ENCODE measurements at regions not wholly inside any gene's neighbourhood (a gene's known extent, or its start where the extent isn't known, plus 50 kb on each side); places are given as distances from the start of the nearest gene placed in this dataset.

DNA sequence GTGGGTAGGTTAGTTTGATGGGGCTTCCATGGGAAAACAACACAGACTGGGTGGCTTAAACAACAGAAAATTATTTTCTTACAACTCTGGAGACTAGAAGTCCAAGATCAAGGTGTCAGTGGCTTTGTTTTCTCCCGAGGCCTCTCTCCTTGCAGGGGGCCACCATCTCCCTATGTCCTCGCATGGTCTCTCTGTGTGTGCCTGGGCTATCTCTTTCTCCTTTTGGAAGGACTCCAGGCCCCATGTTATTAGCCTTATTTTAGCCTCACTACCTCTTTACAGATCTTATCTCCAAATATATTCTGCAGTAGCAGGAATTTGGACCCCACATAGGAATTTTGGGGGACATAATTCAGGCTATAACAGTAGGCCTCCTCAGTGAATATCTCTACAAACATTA, 372.7 kb upstream of the FAT3 start:
- Histone ChIP-seq H3K36me3 (ENCODE audit: control insufficient read depth in 2 of 2, insufficient read depth in 1 of 2, low read length in 2 of 2) (no peaks in the 10 kb centered on the region), H3K4me3 (ENCODE audit: low read depth, low read length) (no peak overlapping the region), H3K4me1 (ENCODE audit: control insufficient read depth, insufficient read depth, low read length) (no peaks in the 10 kb centered on the region), H3K27ac (ENCODE audit: extremely low read depth, low read depth, low read length) (no peak overlapping the region), H3K9me3 (ENCODE audit: control insufficient read depth, insufficient read depth, low read depth, low read length) (no peaks in the 10 kb centered on the region)
- ChIA-PET POLR2A (no interaction called here), CTCF (no interaction called here)
- TF ChIP-seq ZNF138 (tag by site-specific recombination; IDR thresholded peaks at IDR 0.05; ENCODE audit: borderline replicate concordance): no peak
- TF ChIP-seq KLF9 (tag by site-specific recombination; IDR thresholded peaks at IDR 0.05; ENCODE audit: low read depth): no peak
- TF ChIP-seq ZNF785 (tag by site-specific recombination; IDR thresholded peaks at IDR 0.05): no peak
- no peak for TF ChIP-seq ZNF174 (tag by site-specific recombination; IDR thresholded peaks at IDR 0.05)
- no peak for TF ChIP-seq ZNF791 (tag by site-specific recombination; IDR thresholded peaks at IDR 0.05)
- no peak for TF ChIP-seq ZNF776 (tag by site-specific recombination; IDR thresholded peaks at IDR 0.05; ENCODE audit: borderline replicate concordance)
- no peak for TF ChIP-seq ZNF433 (tag by site-specific recombination; IDR thresholded peaks at IDR 0.05; ENCODE audit: low read depth)
- TF ChIP-seq ZNF549 (tag by site-specific recombination; IDR thresholded peaks at IDR 0.05): no peak
- TF ChIP-seq, protein P1, sequence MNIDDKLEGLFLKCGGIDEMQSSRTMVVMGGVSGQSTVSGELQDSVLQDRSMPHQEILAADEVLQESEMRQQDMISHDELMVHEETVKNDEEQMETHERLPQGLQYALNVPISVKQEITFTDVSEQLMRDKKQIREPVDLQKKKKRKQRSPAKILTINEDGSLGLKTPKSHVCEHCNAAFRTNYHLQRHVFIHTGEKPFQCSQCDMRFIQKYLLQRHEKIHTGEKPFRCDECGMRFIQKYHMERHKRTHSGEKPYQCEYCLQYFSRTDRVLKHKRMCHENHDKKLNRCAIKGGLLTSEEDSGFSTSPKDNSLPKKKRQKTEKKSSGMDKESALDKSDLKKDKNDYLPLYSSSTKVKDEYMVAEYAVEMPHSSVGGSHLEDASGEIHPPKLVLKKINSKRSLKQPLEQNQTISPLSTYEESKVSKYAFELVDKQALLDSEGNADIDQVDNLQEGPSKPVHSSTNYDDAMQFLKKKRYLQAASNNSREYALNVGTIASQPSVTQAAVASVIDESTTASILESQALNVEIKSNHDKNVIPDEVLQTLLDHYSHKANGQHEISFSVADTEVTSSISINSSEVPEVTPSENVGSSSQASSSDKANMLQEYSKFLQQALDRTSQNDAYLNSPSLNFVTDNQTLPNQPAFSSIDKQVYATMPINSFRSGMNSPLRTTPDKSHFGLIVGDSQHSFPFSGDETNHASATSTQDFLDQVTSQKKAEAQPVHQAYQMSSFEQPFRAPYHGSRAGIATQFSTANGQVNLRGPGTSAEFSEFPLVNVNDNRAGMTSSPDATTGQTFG (tag by site-specific recombination; IDR thresholded peaks at IDR 0.05; ENCODE audit: borderline replicate concordance): no peak
- TF ChIP-seq PRDM1 (tag by site-specific recombination; IDR thresholded peaks at IDR 0.05): no peak
- no peak for TF ChIP-seq ZNF830 (tag by site-specific recombination; IDR thresholded peaks at IDR 0.05; ENCODE audit: low read depth)
- TF ChIP-seq, protein P2, sequence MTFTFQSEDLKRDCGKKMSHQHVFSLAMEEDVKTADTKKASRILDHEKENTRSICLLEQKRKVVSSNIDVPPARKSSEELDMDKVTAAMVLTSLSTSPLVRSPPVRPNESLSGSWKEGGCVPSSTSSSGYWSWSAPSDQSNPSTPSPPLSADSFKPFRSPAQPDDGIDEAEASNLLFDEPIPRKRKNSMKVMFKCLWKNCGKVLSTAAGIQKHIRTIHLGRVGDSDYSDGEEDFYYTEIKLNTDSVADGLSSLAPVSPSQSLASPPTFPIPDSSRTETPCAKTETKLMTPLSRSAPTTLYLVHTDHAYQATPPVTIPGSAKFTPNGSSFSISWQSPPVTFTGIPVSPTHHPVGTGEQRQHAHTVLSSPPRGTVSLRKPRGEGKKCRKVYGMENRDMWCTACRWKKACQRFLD (tag by site-specific recombination; IDR thresholded peaks at IDR 0.05): no peak
- no peak for TF ChIP-seq BCL11A (tag by site-specific recombination; IDR thresholded peaks at IDR 0.05; ENCODE audit: low read depth)
- TF ChIP-seq, protein P3, sequence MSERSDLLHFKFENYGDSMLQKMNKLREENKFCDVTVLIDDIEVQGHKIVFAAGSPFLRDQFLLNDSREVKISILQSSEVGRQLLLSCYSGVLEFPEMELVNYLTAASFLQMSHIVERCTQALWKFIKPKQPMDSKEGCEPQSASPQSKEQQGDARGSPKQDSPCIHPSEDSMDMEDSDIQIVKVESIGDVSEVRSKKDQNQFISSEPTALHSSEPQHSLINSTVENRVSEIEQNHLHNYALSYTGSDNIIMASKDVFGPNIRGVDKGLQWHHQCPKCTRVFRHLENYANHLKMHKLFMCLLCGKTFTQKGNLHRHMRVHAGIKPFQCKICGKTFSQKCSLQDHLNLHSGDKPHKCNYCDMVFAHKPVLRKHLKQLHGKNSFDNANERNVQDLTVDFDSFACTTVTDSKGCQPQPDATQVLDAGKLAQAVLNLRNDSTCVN (tag by site-specific recombination; optimal IDR thresholded peaks at IDR 0.05): no peak
- TF ChIP-seq ZNF529 (tag by site-specific recombination; IDR thresholded peaks at IDR 0.05; ENCODE audit: insufficient replicate concordance): no peak
- TF ChIP-seq ZNF585B (tag by site-specific recombination; IDR thresholded peaks at IDR 0.05): no peak
- no peak for TF ChIP-seq ZBTB1 (tag by site-specific recombination; IDR thresholded peaks at IDR 0.05)
- TF ChIP-seq ZFHX2 (tag by site-specific recombination; conservative IDR thresholded peaks at IDR 0.05): no peak
- no peak for TF ChIP-seq EGR2 (tag by site-specific recombination; IDR thresholded peaks at IDR 0.05; ENCODE audit: low read depth)

DNA sequence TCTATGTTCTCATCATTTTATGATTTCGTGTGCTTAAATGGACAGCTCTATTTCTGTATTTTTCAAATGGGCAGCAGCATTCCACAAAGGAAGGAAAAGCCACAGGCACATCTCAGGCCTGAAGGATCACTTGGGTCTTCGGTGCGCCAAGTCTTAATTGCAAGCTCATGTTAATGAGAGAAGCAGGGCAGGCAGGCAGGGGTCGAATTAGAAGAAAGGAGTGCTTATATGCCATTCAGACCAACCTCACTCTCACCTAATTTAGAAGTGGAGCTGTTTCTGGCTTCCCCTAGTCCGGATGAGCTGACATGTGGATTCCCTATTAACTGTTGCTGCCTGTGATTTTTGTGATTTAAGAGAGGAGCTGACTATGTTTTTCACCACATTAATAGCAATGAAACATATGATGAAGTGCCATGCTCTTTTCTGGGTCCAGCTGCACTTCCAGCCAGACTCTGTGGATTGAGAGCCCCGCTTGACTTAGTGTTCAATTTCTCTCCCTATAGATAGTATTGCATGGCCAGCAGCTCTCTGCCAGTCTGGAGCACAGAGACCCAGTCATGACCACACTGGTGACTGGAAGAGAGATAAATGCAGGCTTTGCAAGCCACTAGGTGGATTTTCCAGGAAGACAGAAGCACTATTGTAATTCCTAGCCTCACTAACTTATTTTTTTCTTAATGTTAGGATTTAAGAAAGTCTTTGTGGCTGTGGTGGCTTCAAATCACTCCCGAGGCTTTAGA, 373.9 kb upstream of the FAT3 start:
- Histone ChIP-seq H3K36me3 (ENCODE audit: control insufficient read depth in 2 of 2, insufficient read depth in 1 of 2, low read length in 2 of 2) (no peaks in the 10 kb centered on the region), H3K4me1 (ENCODE audit: control insufficient read depth, insufficient read depth, low read length) (no peaks in the 10 kb centered on the region), H3K4me3 (ENCODE audit: low read depth, low read length) (no peak overlapping the region), H3K27ac (ENCODE audit: extremely low read depth, low read depth, low read length) (no peak overlapping the region), H3K9me3 (ENCODE audit: control insufficient read depth, insufficient read depth, low read depth, low read length) (no peaks in the 10 kb centered on the region)
- POLR2A ChIA-PET: no interaction called here
- CTCF ChIA-PET: interaction anchor here (1.1 kb wide), 1 partner anchor 17 kb away, joined by 7 read pairs; no protein-coding TSS in a partner anchor
- no peak for TF ChIP-seq ZNF768 (tag by site-specific recombination; IDR thresholded peaks at IDR 0.05)
- TF ChIP-seq, protein P4, sequence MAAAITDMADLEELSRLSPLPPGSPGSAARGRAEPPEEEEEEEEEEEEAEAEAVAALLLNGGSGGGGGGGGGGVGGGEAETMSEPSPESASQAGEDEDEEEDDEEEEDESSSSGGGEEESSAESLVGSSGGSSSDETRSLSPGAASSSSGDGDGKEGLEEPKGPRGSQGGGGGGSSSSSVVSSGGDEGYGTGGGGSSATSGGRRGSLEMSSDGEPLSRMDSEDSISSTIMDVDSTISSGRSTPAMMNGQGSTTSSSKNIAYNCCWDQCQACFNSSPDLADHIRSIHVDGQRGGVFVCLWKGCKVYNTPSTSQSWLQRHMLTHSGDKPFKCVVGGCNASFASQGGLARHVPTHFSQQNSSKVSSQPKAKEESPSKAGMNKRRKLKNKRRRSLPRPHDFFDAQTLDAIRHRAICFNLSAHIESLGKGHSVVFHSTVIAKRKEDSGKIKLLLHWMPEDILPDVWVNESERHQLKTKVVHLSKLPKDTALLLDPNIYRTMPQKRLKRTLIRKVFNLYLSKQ (tag by site-specific recombination; IDR thresholded peaks at IDR 0.05; ENCODE audit: borderline replicate concordance): no peak
- no peak for TF ChIP-seq ZNF10 (tag by site-specific recombination; IDR thresholded peaks at IDR 0.05)
- no peak for TF ChIP-seq ZNF658 (tag by site-specific recombination; IDR thresholded peaks at IDR 0.05)
- TF ChIP-seq BCL11B (tag by site-specific recombination; IDR thresholded peaks at IDR 0.05; ENCODE audit: low read depth): no peak
- TF ChIP-seq ZSCAN18 (tag by site-specific recombination; IDR thresholded peaks at IDR 0.05): no peak
